ENCODE measurements at regions not wholly inside any gene's neighbourhood (a gene's known extent, or its start where the extent isn't known, plus 50 kb on each side); places are given as distances from the start of the nearest gene placed in this dataset.

DNA sequence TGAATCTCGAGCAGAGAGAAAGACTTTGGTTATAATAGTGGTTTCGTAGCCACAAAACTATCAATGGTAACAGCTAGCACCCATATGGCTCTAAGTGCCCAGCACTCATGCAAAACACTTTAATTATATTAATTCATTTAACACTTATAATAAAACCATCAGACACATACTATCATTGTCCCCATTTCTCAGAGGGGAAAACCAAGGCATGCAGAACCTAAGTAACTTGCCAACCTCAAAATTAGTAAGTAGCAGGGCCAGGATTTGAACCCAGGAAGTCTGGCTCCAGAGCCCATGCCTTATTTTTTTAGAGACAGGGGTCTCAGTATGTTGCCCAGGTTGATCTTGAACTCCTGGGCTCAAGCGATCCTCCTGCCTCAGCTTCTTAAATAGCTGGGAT is 145.6 kb upstream of the HS3ST2 start:
- no peak for TF ChIP-seq POLR2A (IDR thresholded peaks at IDR 0.05; ENCODE audit: low read length)
- no peak for TF ChIP-seq GATA1 (IDR thresholded peaks at IDR 0.05; ENCODE audit: low read depth, low read length)
